DMS79 treated with DMSO at 0.1 percent for 48 hours (cell line): ENCODE measurements at regions not wholly inside any gene's neighbourhood (a gene's known extent, or its start where the extent isn't known, plus 50 kb on each side); places are given as distances from the start of the nearest gene placed in this dataset.

Source experiments
- DNase-seq: peaks from one replicate; lab custom pipeline; 2025; lab: John Stamatoyannopoulos, UW

DNA sequence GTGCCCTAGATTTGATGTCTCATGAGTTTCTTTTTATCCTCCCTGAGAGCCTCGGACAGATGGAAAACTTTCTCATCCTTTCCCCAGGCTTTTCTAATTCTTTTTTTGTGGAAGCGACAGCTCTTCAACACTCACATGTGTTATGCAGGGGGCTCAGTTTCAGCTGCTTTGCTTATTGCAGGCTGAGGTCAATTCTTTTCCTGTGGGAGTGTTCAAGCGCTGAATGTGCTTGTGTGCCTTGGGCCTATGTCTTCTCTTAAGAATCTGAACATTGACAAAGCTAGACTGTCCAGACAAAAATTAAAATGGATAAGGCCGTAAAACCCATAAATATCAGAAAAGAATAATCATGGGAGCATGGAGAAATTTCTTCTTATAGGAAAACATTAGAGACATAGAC is 125.2 kb upstream of the STEAP4 start:
- DNase-seq: no peak

DNA sequence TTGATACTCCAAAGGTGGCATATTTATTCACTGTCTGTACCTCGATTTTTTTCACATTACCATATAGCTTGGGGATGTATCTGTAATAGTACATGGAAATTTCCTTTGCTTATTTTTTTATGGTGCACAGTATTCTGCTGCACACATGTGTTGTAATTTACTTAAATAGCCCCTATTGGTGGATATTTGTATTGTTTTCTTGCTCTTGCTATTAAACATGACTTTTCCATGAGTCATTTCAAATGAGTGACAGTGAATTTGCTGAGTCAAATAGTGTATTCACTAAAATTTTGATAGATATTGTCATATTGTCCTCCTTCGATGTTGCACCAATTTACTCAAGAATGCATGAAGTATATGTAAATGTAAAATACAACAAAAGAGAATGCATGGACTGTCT is 122.7 kb upstream of the STEAP4 start:
- no peak for DNase-seq

DNA sequence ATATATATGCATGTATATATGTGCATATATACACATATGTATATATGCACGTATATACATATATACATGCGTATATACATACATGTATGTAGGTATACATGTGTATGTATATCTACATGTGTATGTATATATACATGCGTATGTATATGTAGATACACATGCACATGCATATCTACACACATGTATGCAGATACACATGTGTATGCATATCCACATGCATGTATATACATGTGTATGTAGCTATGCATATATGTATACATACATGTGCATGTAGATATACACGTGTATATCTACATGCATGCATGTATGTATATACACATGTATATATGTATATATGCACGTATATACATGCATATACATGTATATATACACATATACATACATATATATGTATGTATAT is 95.8 kb upstream of the STEAP4 start:
- no peak for DNase-seq

DNA sequence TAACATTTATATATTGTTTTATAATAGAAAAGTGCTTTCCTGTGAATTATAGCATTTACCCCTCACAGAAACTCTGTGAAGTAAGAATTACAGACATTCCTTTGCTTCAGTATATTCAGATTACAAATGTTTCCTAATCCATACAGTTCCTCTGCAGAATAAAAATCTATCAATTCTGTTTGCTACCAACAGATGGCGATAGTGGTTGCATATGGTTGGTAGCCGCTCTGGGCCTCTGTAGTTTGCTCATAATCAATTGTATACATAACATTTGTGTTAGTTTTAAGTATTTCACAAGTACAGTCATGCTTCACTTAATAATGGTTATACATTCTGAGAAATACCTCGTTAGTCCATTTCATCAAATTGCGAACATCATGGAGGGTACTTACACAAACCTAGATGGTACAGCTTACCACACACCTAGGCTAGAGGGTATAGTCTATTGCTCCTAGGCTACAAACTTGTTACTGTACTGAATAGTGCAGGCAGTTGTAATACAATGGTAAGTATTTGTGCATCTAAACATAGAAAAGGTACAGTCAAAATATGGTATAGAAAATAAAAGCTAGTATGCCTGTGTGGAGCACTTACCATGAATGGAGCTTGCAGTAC is 94.4 kb upstream of the STEAP4 start:
- no peak for DNase-seq

DNA sequence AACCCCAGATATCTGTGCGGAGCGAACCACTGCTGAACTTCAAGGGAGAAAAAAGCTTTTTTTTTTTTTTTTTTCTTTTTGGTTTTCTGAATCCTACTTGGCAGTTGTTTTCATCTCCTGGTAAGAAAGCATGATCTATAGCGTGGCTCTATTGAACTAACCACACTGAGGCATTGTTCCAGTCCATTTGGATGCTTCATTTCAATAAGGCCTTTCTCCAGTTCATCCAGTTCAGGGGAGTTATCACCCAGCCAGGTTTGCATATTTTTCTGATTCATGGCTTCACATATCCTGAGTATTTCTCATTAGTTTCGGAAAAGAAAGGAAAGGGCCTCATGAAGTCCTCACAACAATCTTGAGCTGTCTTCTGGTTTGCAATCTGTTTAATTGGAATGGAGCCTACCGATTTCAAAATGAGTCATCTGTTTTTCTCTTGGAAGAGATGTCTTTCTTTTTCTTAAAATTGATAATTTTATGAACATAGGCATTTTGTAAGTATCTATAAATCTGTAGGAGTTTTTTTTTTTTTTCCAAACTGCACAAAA is 93.1 kb upstream of the STEAP4 start:
- DNase-seq: no peak

DNA sequence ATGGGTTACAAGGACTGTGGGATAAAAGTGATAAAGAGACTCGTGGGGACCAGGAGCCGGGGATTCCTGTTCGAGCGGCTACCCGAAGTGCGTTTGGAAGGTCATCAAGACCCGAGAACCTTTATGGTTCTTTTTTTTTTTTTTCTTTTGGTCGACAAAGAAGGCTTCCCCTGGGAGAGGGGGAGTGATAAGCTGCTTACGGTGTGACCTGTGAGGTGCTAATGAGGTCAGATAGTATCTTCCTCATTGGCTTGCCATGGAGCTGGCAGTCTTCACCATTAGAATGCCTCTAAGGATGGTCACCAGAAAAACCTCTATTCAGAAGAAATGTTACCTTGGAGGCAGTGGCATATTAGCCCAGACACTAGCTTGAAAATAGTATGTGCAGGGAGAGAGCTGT is 92.3 kb upstream of the STEAP4 start:
- no peak for DNase-seq

DNA sequence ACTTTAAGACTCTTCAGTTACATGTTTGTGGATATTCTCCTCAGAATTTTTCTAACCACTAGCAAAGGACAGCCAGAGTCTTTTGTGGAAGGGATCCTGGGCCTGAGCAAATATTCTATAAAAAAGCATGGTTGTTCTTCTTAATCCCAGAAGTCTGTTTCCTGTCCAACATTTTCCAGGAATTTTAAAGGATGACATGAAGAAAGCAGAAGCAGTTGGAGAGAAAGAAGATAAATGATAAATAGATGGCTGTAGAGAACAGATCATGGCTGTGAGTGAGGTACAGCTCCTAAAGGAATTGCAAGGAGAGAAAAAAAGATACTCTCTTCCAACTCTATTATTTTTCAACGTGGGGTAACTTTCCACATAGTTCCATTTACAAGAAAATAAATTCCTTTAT is 91.8 kb upstream of the STEAP4 start:
- DNase-seq: no peak

DNA sequence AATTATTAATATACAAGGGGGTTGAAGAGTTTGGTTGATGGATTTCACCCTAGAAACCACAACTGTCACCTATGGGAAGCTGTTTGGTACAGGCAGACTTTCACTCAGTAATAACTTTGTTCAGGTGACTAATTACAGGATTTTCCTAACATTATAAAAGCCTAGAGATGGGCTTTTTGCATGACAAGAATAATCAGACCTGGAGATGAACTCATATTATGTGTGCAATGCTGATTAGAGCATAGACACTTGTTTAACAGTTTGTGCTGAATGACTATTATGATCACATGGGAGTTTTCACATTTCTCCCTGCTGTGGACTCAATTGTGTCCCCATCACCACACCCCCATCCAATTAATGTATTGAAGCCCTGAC is 90.2 kb upstream of the STEAP4 start:
- DNase-seq: no peak

DNA sequence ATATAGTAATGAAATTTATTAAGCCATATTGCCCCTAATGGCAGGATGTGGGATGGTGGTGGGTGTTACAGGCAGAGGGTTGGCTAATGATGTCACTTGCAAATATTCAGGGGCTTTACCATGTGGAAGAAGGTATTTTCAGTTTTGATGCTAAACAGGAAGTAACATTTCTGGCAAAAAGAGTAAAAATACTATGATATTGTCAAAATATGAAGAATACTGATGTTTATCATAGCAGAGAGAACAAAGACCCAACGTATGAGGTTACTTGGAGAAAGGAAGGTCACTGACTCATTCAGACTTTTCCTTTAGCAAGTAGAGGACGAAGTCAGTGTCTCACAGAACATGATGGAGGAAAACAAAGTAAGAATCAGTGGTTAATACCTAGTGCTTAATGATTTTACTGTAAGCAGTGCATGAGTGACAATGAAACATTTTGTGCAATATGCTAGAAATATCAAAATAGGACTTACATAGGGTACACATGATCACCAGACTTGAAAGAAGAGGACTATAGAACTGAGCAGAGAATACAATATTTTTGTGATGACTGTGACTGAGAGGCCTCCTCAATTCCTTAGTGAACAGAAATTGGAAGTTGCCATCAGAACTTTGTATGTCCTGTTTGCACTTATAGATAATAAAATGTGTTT is 89.7 kb upstream of the STEAP4 start:
- no peak for DNase-seq

DNA sequence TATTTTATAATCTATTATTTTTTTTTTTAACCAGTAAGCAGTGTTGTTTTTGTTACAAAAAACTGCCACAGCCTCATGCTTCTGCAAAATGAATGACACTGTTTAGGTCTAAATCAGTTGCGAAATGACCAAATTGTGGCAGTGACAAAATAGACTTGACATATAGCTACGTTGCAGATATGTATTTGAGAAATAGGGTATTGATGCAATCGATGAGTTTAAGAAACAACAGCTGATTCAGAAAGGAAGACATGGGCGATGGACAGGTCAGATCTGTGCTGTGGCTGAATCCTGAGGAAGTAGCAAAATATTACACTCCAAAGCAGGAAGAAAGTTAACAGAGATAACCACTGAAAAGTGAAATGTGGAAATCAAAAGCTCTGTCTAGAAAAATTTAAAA is 89.0 kb upstream of the STEAP4 start:
- DNase-seq: no peak

DNA sequence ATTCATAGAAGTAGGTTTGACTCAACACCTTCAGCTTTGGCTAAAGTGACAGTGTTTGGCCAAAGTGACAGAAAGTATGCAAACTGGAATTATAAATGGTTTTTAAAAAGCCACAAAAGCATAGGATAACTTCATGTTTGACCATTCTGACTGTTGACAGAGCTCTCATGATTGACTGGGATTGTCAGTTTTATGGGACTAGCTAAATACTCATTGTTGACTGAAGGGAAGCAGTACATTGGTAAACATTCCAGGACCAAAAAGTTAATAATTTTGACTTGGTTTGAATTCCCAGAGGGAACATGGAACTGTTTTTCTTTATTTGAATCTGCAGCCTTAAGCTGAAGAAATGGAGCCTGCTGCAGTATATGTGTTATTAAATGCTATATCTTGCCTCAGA is 84.6 kb upstream of the STEAP4 start:
- DNase-seq: no peak

DNA sequence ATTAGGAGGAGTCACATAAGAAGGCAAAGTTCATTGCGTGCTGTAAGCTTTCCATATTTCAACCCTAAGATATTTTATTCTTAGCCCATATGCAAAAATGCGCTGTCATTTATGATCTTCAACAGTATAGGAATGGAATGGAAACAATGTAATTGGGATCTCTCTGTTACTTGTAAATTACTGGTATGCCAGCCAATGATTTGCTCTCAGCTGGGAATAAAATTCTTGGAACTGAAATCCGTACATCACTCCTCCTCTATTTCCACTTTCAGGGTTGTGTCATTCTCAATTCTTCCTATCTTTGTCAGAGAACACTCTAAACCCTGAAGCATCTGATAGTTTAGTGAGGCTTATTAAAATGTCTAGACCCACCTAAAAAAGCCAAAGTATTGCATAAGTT is 80.7 kb upstream of the STEAP4 start:
- DNase-seq: no peak

DNA sequence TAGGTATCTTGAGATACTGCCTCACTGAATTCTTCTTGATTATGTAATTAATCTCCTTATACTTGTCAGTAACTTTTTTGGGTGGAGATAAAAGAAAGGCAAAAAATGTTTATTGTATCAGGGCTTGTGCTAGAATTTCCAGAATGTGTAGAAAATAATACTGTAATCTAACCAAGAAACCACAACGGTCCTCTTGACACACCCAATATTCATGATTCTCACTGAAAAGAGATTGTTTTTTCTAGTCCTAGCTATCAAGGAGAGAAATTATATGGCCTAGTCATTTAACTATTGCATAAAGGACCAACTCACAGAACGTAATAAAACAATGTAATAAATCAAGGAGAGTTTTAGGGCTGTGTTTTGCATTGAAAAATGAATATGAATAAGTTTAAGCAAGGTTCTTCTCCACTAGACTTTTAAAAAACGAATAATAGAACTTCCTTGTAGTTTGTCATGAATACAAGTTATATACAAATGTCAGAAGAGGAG is 80.0 kb upstream of the STEAP4 start:
- DNase-seq: no peak

DNA sequence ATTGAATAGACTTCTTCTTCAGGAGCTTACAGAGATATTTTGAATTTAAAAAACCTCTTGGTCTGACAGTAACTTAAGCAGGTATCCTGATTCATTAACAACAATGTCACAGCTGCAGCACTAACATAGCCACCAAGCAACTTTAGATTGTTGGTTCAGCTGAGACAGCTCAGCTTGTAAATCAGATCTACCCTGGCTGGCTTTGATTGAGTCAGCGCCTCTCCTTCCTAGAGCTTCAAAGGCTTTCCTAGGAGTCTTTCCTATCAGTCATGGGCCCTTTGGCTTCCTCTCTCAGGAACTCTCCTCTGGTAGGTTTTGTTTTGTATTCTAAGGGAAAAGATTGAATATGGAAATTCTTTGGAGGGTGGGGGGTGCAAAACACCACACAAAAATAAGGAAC is 70.7 kb upstream of the STEAP4 start:
- no peak for DNase-seq

DNA sequence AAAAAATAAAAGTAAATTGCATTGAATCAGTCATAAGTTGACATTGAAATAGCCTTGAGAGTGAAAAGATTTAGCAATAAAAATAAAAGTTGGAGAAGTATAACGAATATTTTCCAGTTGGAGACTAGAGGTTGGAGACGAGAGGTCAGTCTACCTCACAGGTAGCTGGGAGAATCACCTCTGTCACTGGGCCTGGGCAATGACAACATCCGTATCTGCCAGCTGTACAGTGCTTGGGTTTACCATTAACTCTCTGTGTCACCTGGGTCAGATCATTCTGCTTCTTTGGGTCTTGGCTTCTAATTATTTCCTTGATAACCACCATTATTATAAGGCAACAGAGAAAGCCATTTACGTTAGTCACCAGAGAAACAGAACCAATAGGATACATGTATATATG is 62.0 kb upstream of the STEAP4 start:
- no peak for DNase-seq

DNA sequence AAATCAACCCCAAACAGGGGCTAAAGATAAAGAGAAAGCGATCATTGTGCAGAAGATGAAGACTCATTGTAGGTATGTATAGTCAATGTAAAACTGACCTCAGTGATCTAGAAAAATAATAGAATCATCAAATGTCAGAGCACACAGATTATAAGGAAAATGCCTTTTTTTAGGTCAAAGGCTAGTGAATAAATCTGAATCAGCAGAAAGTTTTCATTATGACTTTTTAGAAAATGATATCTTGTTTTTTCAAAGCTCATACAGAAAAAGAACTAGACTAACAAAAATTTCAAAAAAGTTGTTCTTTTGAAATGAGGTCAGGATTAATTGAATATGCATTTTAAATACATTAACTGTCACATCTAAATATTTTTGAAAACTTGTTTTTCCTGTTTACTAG is 60.2 kb upstream of the STEAP4 start:
- no peak for DNase-seq

DNA sequence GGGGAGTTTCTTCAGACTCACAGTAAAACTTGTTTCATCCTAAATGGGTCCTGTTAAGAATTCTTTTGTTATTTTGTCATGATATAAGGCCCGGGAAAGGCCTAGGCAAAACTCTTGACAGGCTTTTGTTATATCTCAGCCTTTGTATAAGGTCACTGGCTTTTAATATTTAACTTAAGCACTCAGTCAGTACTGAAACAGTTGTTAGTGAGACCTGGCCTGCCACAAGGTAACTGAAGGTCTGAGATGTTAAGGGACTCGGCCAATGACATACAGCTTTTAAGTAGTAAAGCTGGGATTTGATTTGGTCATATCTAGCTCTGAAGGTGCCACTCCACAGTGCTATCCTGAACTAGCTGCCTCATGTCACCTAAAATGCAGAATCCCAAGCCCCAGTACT is 57.2 kb upstream of the STEAP4 start:
- no peak for DNase-seq

DNA sequence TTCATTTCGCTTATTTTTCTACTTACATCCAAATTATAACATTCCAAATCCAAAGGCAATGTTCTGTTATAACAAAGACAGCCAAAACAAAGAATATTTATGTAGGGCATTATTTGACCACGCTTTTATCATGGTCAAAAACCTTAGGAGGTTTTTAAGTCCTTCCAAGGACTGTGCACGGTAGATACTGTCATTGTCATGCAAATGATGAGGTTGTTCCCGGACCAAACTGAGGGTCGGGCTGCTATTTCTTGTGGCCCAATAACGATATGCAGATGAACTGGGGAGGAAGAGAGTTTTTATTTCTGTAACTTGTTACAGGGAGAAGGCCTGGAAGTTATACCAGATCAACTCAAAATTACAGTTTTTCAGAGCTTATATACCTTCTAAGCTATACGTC is 56.6 kb upstream of the STEAP4 start:
- DNase-seq: no peak

DNA sequence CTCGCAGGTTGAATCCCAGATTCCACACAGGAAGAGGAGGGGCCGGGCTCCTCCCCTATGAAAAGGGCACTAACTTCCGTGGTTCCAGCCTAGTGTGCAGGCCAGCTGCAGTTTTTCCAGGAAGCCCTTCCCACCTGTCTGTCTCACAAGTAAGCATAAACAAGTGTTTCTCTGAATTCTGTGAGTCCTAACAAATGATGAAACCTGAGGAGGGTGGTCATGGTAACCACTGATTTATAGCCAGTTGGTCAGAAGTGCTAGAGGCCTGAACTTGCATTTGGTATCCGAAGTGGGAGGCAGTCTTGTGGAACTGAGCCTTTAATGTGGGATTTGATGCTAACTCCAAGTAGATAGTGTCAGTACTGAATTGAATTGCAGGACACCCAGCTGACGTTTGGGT is 54.7 kb upstream of the STEAP4 start:
- peak; percentile 16 for DNase-seq

DNA sequence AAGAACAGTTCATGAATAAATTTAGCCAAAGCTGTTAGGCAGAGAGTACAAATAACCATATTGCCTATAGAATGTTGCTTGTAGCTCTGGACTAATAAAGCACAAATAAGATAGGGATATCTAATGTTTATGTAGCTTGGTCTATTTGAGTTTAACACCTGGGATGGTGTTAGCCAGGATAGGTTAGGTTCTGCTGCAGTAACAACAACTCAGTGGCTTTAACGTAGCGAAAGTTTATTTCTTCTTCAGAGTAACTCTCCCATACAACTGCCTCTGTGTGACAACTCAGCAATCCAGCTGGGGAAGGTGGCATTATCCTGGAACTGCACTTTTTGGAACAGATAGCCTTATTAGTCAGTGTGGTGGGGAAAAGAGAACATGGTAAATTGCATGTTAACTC is 52.2 kb upstream of the STEAP4 start:
- DNase-seq: no peak

DNA sequence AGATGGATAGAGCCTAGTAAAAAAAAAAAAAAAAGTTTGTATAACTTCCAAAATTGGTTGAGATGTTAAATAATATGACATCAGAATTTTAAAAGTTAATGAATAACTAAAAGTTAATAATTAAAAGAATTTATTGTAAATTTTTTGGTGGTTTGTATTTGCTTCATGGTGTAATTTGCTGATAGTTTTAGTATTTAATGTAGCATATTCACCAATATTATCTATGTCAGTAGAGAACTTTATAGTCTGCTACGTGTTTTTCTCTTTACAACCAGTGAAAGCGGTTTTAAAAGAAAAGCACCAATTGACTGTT is 51.8 kb upstream of the STEAP4 start:
- DNase-seq: no peak

DNA sequence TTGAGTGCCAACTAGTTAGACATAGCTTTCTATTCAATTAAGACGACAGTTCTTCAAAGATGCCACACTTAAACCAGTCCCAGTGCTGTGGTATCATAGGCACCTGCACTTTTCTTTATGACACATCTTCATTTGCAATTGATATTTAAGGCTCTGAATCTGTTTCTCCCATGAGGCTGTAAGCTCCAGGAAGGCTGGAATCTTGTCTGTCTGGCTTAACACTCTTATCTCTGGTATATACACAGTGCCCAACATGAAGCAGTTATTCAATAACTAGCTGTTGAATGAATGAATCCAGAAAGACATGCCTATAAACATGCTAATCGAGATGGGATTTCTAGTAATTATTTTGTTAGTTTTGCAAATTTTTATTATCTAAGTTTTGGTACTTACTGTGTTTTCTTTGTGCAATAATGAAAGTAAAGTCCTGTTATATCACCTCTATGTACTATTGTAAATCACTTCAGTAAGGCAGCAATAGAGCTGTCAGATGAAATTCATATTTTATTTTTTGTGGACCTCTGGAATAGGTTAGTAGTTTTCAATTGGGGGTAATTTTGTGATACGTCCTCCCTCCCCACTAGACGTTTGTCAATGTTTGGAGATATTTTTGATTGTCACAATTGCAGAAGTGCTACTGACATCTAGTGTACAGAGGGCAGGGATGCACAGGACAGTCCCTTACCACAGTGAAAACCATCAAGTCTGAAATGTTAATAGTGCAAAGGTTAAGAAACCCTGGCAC is 51.3 kb upstream of the STEAP4 start:
- no peak for DNase-seq

DNA sequence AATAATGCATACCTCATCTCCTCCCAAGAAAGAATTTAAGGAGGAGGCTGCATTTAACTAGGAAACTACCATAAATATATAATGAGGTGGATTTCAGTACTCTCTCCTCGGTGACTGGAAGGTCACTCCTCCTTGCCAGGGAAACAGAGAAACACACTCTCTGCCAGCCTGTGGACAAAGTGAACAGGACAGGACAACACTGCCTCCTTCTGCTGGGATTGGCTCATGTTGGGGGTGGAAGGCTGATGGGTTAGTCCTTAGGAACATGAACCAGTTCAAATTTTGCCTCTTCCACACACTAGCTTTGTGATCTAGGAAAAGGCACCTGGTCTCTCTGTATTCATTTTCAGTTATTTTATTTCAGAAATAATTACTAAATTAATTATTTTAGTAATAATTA is 50.6 kb upstream of the STEAP4 start:
- no peak for DNase-seq
